ENCODE measurements at regions not wholly inside any gene's neighbourhood (a gene's known extent, or its start where the extent isn't known, plus 50 kb on each side); places are given as distances from the start of the nearest gene placed in this dataset.

DNA sequence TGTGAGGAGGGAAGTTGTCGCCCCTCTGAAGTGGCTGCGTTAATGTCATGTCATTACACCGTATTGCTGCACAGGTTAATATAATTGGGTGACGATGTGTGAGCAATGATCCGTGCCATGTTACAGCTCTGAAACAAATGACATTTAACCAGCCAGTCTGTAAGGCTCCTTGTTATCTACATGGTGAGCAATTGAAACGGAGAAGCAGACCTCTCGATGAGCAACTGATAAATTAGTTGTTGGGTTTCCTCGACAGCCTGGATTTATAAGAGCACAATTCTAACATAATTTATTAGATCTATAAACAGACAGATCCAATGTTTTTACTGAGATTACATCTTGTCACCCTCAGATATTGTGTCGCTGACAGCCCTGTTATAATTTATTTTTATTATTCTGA is 49.9 kb upstream of the MAFB start:
- Histone ChIP-seq H3K9me3 (no peaks in the 10 kb centered on the region), H3K27ac (no peak overlapping the region), H3K27me3 (no peaks in the 10 kb centered on the region), H3K36me3 (no peaks in the 10 kb centered on the region), H3K4me3 (no peak overlapping the region), H3K4me1 (no peaks in the 10 kb centered on the region)
- TF ChIP-seq, protein P1, sequence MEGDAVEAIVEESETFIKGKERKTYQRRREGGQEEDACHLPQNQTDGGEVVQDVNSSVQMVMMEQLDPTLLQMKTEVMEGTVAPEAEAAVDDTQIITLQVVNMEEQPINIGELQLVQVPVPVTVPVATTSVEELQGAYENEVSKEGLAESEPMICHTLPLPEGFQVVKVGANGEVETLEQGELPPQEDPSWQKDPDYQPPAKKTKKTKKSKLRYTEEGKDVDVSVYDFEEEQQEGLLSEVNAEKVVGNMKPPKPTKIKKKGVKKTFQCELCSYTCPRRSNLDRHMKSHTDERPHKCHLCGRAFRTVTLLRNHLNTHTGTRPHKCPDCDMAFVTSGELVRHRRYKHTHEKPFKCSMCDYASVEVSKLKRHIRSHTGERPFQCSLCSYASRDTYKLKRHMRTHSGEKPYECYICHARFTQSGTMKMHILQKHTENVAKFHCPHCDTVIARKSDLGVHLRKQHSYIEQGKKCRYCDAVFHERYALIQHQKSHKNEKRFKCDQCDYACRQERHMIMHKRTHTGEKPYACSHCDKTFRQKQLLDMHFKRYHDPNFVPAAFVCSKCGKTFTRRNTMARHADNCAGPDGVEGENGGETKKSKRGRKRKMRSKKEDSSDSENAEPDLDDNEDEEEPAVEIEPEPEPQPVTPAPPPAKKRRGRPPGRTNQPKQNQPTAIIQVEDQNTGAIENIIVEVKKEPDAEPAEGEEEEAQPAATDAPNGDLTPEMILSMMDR (IDR thresholded peaks at IDR 0.05), result no peak
- TF ChIP-seq POLR2A (IDR thresholded peaks at IDR 0.05) (no peak), POLR2AphosphoS5 (IDR thresholded peaks at IDR 0.05) (no peak)
- DNase-seq (ENCODE audit: low spot score in 2 of 2), result no peak
- intact Hi-C loops (cut with DNase I; ENCODE audit: low total_unique reads), result loop anchor here (5.0 kb wide), 1 partner anchor 1062 kb away; no protein-coding TSS in a partner anchor

DNA sequence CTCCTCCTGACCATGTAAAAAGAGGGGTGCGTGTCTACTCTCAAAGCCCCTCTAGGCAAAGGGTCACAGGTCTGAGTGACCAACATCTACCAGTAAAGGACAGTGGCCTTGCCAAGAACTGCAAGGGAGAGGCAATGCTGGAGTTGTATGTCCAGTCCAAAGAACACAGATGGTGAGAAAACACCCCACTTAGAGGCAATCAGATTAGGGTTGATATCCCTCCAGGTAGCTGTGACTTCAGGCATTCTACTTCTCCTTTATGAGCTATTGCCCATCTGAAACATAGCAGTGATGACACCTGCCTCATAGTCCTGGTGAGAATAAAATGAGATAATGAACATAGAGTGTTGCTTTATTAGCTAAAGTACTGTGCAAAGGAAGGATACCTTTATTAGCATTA is 50.8 kb upstream of the MAFB start:
- TF ChIP-seq POLR2AphosphoS5 (IDR thresholded peaks at IDR 0.05) (no peak), POLR2A (IDR thresholded peaks at IDR 0.05) (no peak)
- TF ChIP-seq, protein P1 (IDR thresholded peaks at IDR 0.05), result no peak
- Histone ChIP-seq H3K27me3 (no peaks in the 10 kb centered on the region), H3K4me3 (no peak overlapping the region), H3K27ac (no peak overlapping the region), H3K9me3 (no peaks in the 10 kb centered on the region), H3K4me1 (no peaks in the 10 kb centered on the region), H3K36me3 (no peaks in the 10 kb centered on the region)
- intact Hi-C loops (cut with DNase I; ENCODE audit: low total_unique reads), result loop anchor here (5.0 kb wide), 1 partner anchor 1063 kb away; no protein-coding TSS in a partner anchor
- no peak for DNase-seq (ENCODE audit: low spot score in 2 of 2)

DNA sequence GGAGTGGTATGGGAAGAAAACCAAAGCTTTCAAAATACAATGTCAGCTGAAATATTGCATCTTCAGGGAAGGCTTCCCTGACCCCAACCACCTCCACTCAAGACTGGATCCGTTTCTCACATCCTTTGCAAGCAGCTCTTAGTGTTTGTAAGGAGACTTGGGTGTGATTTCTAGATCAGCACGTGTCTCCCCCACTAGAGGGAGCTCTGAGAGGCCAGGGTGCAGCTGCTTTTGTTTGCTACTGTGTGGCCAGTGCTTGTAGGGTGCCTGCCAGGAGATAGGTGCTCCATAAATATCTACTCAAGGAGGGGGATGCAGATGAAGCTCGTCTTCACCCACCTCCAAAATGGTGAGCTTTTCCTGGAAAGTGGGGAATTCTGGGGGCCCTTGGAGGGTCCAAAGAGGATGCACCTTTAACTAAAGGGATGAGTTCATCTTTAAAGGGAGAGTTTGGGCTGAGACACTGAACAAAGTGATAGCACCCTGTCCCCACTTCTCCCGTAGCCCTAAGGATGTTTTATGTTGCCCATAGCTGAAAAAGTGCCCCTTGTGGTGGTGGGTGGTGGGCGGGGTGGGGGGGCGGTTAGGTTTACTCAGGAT is 52.6 kb upstream of the MAFB start:
- no peaks in the 10 kb centered on the region for H3K9me3 ChIP-seq
- intact Hi-C loops (cut with DNase I; ENCODE audit: low total_unique reads), result no loop called here
- no peaks in the 10 kb centered on the region for H3K27me3 ChIP-seq
- DNase-seq (ENCODE audit: low spot score in 2 of 2), result no peak
- H3K4me3 ChIP-seq, result no peak overlapping the region
- TF ChIP-seq, protein P1 (IDR thresholded peaks at IDR 0.05), result peak in 2 of 3 donors; percentile 26 to 31
- TF ChIP-seq POLR2AphosphoS5 (IDR thresholded peaks at IDR 0.05), result no peak
- no peaks in the 10 kb centered on the region for H3K36me3 ChIP-seq
- no peak overlapping the region for H3K27ac ChIP-seq
- H3K4me1 ChIP-seq, result no peaks in the 10 kb centered on the region

DNA sequence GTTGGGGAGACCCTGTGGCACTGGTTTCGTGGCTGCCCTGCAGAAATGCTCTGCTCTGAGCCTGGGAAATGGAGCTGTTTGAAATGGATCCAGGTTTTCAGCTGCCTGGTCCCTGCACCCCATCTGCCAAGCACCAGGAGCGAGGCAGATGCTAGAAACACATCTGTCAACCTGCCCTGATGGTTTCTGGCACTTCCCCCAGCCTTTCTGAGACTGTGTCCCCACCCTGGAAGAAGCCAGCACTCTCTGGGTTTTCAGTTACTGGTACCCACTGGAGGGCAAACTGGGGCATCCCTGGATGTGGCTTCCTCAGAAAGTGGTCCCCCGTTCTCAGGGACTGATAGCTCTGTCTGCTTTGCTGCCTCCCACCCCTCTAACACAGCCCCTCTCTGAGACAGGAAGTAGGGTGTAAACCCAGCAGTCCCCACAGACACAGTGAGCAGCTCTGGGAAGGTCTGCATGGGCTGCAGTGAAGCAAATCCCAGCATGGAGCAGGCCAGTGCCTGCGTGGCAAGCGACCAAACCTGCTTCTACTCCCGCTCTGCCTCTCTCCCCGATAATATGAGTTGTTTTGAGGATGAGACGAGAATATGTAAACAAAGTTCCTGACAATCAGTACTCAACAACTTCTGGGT is 54.2 kb upstream of the MAFB start:
- no peaks in the 10 kb centered on the region for H3K36me3 ChIP-seq
- H3K9me3 ChIP-seq, result no peaks in the 10 kb centered on the region
- no peak overlapping the region for H3K4me3 ChIP-seq
- no peak overlapping the region for H3K27ac ChIP-seq
- H3K27me3 ChIP-seq, result no peaks in the 10 kb centered on the region
- intact Hi-C loops (cut with DNase I; ENCODE audit: low total_unique reads), result no loop called here
- H3K4me1 ChIP-seq, result no peaks in the 10 kb centered on the region
- no peak for TF ChIP-seq POLR2AphosphoS5 (IDR thresholded peaks at IDR 0.05)
- TF ChIP-seq, protein P1 (IDR thresholded peaks at IDR 0.05), result no peak
- TF ChIP-seq POLR2A (IDR thresholded peaks at IDR 0.05), result no peak
- no peak for DNase-seq (ENCODE audit: low spot score in 2 of 2)

DNA sequence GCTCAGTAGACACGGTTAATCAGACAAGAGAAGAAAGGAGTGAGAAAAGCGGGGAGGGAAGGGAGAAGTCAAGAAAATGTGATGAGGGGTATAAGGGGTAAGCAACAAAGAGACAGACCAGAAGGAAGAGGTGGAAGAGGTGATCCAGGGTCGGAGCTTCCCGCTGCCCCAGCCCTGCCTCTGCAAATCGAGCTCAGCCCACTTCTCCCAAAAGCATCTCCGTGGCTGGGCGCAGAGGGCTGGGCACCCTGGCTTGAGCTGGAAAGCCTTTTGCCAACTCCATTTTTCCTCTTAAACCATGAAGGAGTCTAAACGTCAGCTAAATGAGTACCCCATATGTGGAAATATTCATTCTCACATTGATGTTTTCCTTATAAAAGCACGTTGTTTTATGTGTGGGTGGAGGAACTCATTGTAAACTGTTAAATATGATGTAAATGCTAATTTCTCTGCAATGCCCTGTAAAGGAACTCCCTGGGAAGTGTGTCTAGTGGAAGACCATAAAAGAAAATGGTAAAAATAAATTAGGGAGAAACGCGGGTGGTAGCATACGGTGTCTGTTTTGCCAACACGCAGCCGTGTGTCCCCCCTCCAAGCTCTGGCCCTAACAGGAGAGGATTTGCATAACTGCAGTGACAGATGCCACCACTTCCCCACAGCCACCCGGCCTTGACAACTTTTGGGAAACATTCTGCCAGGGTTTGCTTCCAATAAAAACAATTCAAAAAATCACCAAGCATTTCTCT is 55.2 kb upstream of the MAFB start:
- Histone ChIP-seq H3K36me3 (no peaks in the 10 kb centered on the region), H3K4me3 (no peak overlapping the region), H3K4me1 (no peaks in the 10 kb centered on the region), H3K27me3 (no peaks in the 10 kb centered on the region), H3K27ac (no peak overlapping the region), H3K9me3 (no peaks in the 10 kb centered on the region)
- intact Hi-C loops (cut with DNase I; ENCODE audit: low total_unique reads), result no loop called here
- TF ChIP-seq POLR2AphosphoS5 (IDR thresholded peaks at IDR 0.05), result no peak
- TF ChIP-seq POLR2A (IDR thresholded peaks at IDR 0.05), result no peak
- TF ChIP-seq, protein P1 (IDR thresholded peaks at IDR 0.05), result no peak
- DNase-seq (ENCODE audit: low spot score in 2 of 2), result no peak

Measured in breast epithelium (tissue), 4 donors.